AG20443 (cell line): ENCODE measurements at regions not wholly inside any gene's neighbourhood (a gene's known extent, or its start where the extent isn't known, plus 50 kb on each side); places are given as distances from the start of the nearest gene placed in this dataset.

ENCODE experiments used
- DNase-seq: peaks from one replicate; pipeline ENCODE4 v3.0.0; 2012; ENCODE audit warnings: low spot score, mixed read lengths

GRCh38 chr21:36532769-36533467 lies 53.0 kb upstream of the CLDN14 start:
- DNase-seq: no peak

GRCh38 chr21:36533468-36533848 lies 53.5 kb upstream of the CLDN14 start:
- DNase-seq: no peak

GRCh38 chr21:36534656-36535055 lies 54.7 kb upstream of the CLDN14 start:
- DNase-seq: no peak

GRCh38 chr21:36535618-36536241 lies 55.8 kb upstream of the CLDN14 start:
- no peak for DNase-seq

- no peak for DNase-seq
Measured at GRCh38 chr21:36538761-36539160, 58.8 kb upstream of the CLDN14 start.

GRCh38 chr21:36539434-36540150 lies 59.7 kb upstream of the CLDN14 start:
- no peak for DNase-seq

GRCh38 chr21:36540700-36541099 lies 60.8 kb upstream of the CLDN14 start:
- no peak for DNase-seq

GRCh38 chr21:36541721-36542139 lies 61.8 kb upstream of the CLDN14 start:
- no peak for DNase-seq

GRCh38 chr21:36542312-36543101 lies 62.6 kb upstream of the CLDN14 start:
- no peak for DNase-seq

GRCh38 chr21:36543924-36544323 lies 64.0 kb upstream of the CLDN14 start:
- no peak for DNase-seq

- DNase-seq: no peak
Measured at GRCh38 chr21:36544545-36544944, 64.6 kb upstream of the CLDN14 start.

- no peak for DNase-seq
Measured at GRCh38 chr21:36545776-36546511, 66.0 kb upstream of the CLDN14 start.

GRCh38 chr21:36547464-36547863 lies 67.5 kb upstream of the CLDN14 start:
- no peak for DNase-seq

- DNase-seq: no peak
Measured at GRCh38 chr21:36548866-36549265, 68.9 kb upstream of the CLDN14 start.

GRCh38 chr21:36549470-36549869 lies 69.5 kb upstream of the CLDN14 start:
- DNase-seq: no peak

GRCh38 chr21:36550761-36551160 lies 70.8 kb upstream of the CLDN14 start:
- DNase-seq: peak; percentile 66

- no peak for DNase-seq
Measured at GRCh38 chr21:36551321-36551720, 71.4 kb upstream of the CLDN14 start.

GRCh38 chr21:36551731-36552433 lies 72.0 kb upstream of the CLDN14 start:
- peak; percentile 83 for DNase-seq

GRCh38 chr21:36552434-36552785 lies 72.5 kb upstream of the CLDN14 start:
- no peak for DNase-seq

- no peak for DNase-seq
Measured at GRCh38 chr21:36553406-36553805, 73.5 kb upstream of the CLDN14 start.
